ENCODE measurements at regions not wholly inside any gene's neighbourhood (a gene's known extent, or its start where the extent isn't known, plus 50 kb on each side); places are given as distances from the start of the nearest gene placed in this dataset.
"Not testable (repeated sequence)": the region's sequence is repeated elsewhere in the genome, so short reads cannot be mapped to it uniquely, and the experiment has no call there.

GRCh38 chr17:53017227-53017626 is 805.5 kb upstream of the KIF2B start:
- DNase-seq: no peak

- no peak for DNase-seq
Observed at GRCh38 chr17:53016085-53016484, 806.6 kb upstream of the KIF2B start.

GRCh38 chr17:53012364-53012763 is 810.4 kb upstream of the KIF2B start:
- DNase-seq: no peak

- DNase-seq: no peak
Observed at GRCh38 chr17:53006006-53006405, 816.7 kb upstream of the KIF2B start.

GRCh38 chr17:53004902-53005301 is 817.8 kb upstream of the KIF2B start:
- DNase-seq: no peak

GRCh38 chr17:52995881-52996280 is 826.8 kb upstream of the KIF2B start:
- no peak for DNase-seq

- DNase-seq: no peak
Observed at GRCh38 chr17:52995147-52995546, 827.6 kb upstream of the KIF2B start.

GRCh38 chr17:52986056-52986662 is 827.6 kb upstream of the CA10 start:
- no peak for DNase-seq

GRCh38 chr17:52982331-52982730 is 823.8 kb upstream of the CA10 start:
- no peak for DNase-seq

GRCh38 chr17:52979921-52980320 is 821.4 kb upstream of the CA10 start:
- DNase-seq: no peak

GRCh38 chr17:52965856-52966255 is 807.3 kb upstream of the CA10 start:
- no peak for DNase-seq

GRCh38 chr17:52961751-52962150 is 803.2 kb upstream of the CA10 start:
- not testable (repeated sequence) for DNase-seq

GRCh38 chr17:52957411-52957810 is 798.9 kb upstream of the CA10 start:
- no peak for DNase-seq

- DNase-seq: no peak
Observed at GRCh38 chr17:52947418-52947817, 788.9 kb upstream of the CA10 start.

GRCh38 chr17:52938623-52939230 is 780.2 kb upstream of the CA10 start:
- DNase-seq: no peak

- DNase-seq: no peak
Observed at GRCh38 chr17:52930581-52930980, 772.1 kb upstream of the CA10 start.

GRCh38 chr17:52930145-52930544 is 771.6 kb upstream of the CA10 start:
- DNase-seq: no peak

GRCh38 chr17:52923658-52924057 is 765.1 kb upstream of the CA10 start:
- no peak for DNase-seq

- no peak for DNase-seq
Observed at GRCh38 chr17:52899235-52899634, 740.7 kb upstream of the CA10 start.

- DNase-seq: no peak
Observed at GRCh38 chr17:52895272-52895671, 736.8 kb upstream of the CA10 start.

GRCh38 chr17:52892334-52892733 is 733.8 kb upstream of the CA10 start:
- no peak for DNase-seq

- DNase-seq: no peak
Observed at GRCh38 chr17:52885882-52886281, 727.4 kb upstream of the CA10 start.

GRCh38 chr17:52883907-52884491 is 725.5 kb upstream of the CA10 start:
- not testable (repeated sequence) for DNase-seq

GRCh38 chr17:52846767-52847166 is 688.3 kb upstream of the CA10 start:
- not testable (repeated sequence) for DNase-seq

GRCh38 chr17:52841971-52842370 is 683.5 kb upstream of the CA10 start:
- DNase-seq: no peak
